Spleen (tissue), 11 donors: ENCODE measurements at regions not wholly inside any gene's neighbourhood (a gene's known extent, or its start where the extent isn't known, plus 50 kb on each side); places are given as distances from the start of the nearest gene placed in this dataset.

Experiments used
- DNase-seq: peaks from one replicate; pipeline ENCODE4 v3.0.0-alpha.2; 2020
- H3K27ac ChIP-seq, 8 donors: fragments of 200-600 bp; sonication (generic) in 7 of 8; 1 replicate in 4 of 8; 2 replicates in 4 of 8; pipeline versions ENCODE4 v1.5.0 to v1.8.0; 2016 to 2021; ENCODE audit warnings: inconsistent platforms in 4 of 8, mild to moderate bottlenecking in 4 of 8, moderate library complexity in 1 of 8
- H3K27me3 ChIP-seq, 7 donors: fragments of 200-600 bp; sonication (generic) in 6 of 7; replicated peaks in 1 of 7; 1 replicate in 4 of 7; 2 replicates in 3 of 7; pipeline versions ENCODE4 v1.5.0 to v1.8.0; 2016 to 2021; ENCODE audit warnings: inconsistent platforms in 3 of 7, mild to moderate bottlenecking in 1 of 7
- H3K36me3 ChIP-seq, 6 donors: fragments of 200-600 bp; sonication (generic) in 5 of 6; 1 replicate in 4 of 6; 2 replicates in 2 of 6; pipeline versions ENCODE4 v1.5.0 to v1.8.0; 2016 to 2021; ENCODE audit warnings: inconsistent platforms in 2 of 6
- H3K4me1 ChIP-seq, 6 donors: fragments of 200-600 bp; sonication (generic) in 5 of 6; 1 replicate in 3 of 6; 2 replicates in 3 of 6; pipeline versions ENCODE4 v1.5.0 to v1.8.0; 2016 to 2021; ENCODE audit warnings: inconsistent platforms in 3 of 6
- H3K4me3 ChIP-seq, 8 donors: fragments of 200-600 bp; sonication (generic) in 7 of 8; 1 replicate in 4 of 8; 2 replicates in 4 of 8; pipeline versions ENCODE4 v1.5.0 to v1.8.0; 2016 to 2021; ENCODE audit warnings: inconsistent platforms in 4 of 8, mild to moderate bottlenecking in 4 of 8, moderate library complexity in 2 of 8
- H3K9me3 ChIP-seq, 8 donors: fragments of 200-600 bp; sonication (generic) in 7 of 8; 1 replicate in 4 of 8; 2 replicates in 4 of 8; pipeline versions ENCODE4 v1.5.0 to v1.8.0; 2016 to 2021; ENCODE audit warnings: inconsistent platforms in 4 of 8
- CTCF ChIP-seq, 11 experiments: fragments of 200-600 bp in 7 of 11; fragments of 450-650 bp in 4 of 11; sonication (generic) in 4 of 11; IDR thresholded peaks in 8 of 11; conservative IDR thresholded peaks in 3 of 11; 1 replicate in 7 of 11; 2 replicates in 4 of 11; pipeline versions ENCODE4 v1.4.0 to v1.8.0; 2016 to 2021; ENCODE audit warnings: antibody characterized with exemption in 11 of 11, inconsistent platforms in 4 of 11, mild to moderate bottlenecking in 1 of 11
- POLR2A ChIP-seq, 3 donors: fragments of 450-650 bp; IDR thresholded peaks; one replicate each; pipeline ENCODE4 v1.5.1; 2017; ENCODE audit warnings: antibody characterized with exemption in 3 of 3, mild to moderate bottlenecking in 1 of 3
- POLR2AphosphoS5 ChIP-seq, 3 donors: sonication (generic); formaldehyde crosslinking; IDR thresholded peaks; one replicate each; pipeline ENCODE4 v1.5.1; 2017; ENCODE audit warnings: antibody characterized with exemption in 3 of 3
- WGBS, 5 donors: extraction: QIAGEN DNeasy Blood & Tissue Kit in 3 of 5; methylation state at CpG; one replicate each; pipeline versions ENCODE4 v1.1.5 to v1.1.7; 2013 to 2018; 5-methylcytosine and 5-hydroxymethylcytosine counted together
- intact Hi-C: fragments of 100-400 bp; cut with DNase I; formaldehyde crosslinking; loops from one replicate; pipeline ENCODE4 v1.15.0; 2023; ENCODE audit warnings: low total_unique reads
- donor health status: healthy with polysubstance abuse.
- donor health status: DM: no; HTN: no; CAD: no; lungs with moderate emphysema.
- donor health status: DM: no; HTN: no; CAD: no.
- donor health status: Bipolar disorder and iron deficiency.
- donor health status: healthy.
- donor health status: DM: no; HTN: no; CAD: no.
- donor health status: DM: yes; HTN: yes; CAD: no.

DNA sequence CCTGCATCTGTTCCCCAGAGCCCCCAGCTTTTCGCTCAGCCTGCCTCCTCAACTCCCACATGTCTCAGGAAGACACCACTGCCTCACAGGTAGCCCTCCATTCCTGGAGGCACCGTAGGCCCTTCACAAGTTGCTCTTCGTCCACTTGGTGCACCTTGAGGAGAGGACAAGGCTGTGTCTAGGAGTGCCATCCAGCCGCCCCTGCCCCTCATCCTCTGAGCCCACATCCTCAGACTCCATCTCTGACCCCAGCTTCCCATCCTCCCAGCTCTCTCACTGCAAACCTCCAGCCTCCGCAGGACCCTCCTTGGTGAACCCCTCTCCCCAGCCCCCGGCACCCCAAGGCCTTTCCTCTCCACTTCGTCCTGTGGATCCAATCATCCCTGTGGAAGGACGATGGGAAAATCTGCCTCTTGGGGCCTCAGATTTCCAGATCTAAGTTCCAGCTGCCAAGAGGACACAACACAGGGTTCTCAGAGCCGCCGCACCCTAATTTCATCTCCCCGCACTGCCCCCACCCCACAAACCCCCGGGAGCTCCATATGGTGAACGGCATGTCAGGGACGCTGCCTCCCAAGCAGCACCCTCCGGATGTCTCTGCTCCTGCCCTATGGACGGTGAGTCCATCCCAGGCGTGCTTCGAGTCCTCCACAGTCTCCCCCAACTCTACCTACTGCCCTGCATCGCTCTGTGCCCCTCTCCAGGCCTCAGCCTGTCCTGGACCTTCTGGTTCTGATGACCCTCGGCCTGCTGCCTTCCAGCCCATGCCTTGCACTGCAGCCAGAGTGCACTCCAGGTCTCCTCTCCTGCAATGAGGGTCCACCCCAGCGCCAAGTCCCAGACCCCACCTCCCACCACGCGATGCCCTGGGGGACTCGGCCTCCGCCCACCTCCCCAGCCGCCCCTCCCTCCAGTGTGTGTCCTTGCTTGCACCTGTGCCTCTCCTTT is 314.1 kb upstream of the DIO3 start:
- peak; percentile 69 for DNase-seq
- TF ChIP-seq CTCF (IDR thresholded peaks at IDR 0.05 in 8 of 11, conservative IDR thresholded peaks at IDR 0.05 in 3 of 11) (no peak), POLR2AphosphoS5 (IDR thresholded peaks at IDR 0.05) (no peak), POLR2A (IDR thresholded peaks at IDR 0.05) (no peak)

GRCh38 chr14:101247842-101248725 is 313.2 kb upstream of the DIO3 start:
- H3K27ac ChIP-seq, result no peak overlapping the region
- no peaks in the 10 kb centered on the region for H3K4me1 ChIP-seq
- TF ChIP-seq POLR2AphosphoS5 (IDR thresholded peaks at IDR 0.05), result no peak
- TF ChIP-seq CTCF (IDR thresholded peaks at IDR 0.05 in 8 of 11, conservative IDR thresholded peaks at IDR 0.05 in 3 of 11), result no peak
- TF ChIP-seq POLR2A (IDR thresholded peaks at IDR 0.05), result no peak
- intact Hi-C loops, result no loop called here
- DNase-seq, result peak; percentile 36
- no peaks in the 10 kb centered on the region for H3K9me3 ChIP-seq
- peaks cover 0 to 56% (median 0%) of the 10 kb centered on the region in 7 donors for H3K27me3 ChIP-seq
- H3K36me3 ChIP-seq, result no peaks in the 10 kb centered on the region
- WGBS, 5 donors, result 82 to 89% (median 87%) methylated on average over 15 to 17 of the region's 17 CpGs
- no peak overlapping the region for H3K4me3 ChIP-seq

More for the DNA sequence above, 314.1 kb upstream of the DIO3 start:
- Histone ChIP-seq H3K9me3 (no peaks in the 10 kb centered on the region), H3K27me3 (peaks cover 0 to 59% (median 0%) of the 10 kb centered on the region in 7 donors), H3K4me1 (no peaks in the 10 kb centered on the region), H3K4me3 (no peak overlapping the region), H3K27ac (no peak overlapping the region), H3K36me3 (no peaks in the 10 kb centered on the region)
- intact Hi-C loops, result no loop called here
- 89 to 95% (median 91%) methylated on average over 26 of the region's 26 CpGs for WGBS, 5 donors

- intact Hi-C loops, result no loop called here
- no peak for TF ChIP-seq POLR2A (IDR thresholded peaks at IDR 0.05)
- peak; percentile 69 for DNase-seq
- Histone ChIP-seq H3K4me3 (no peak overlapping the region), H3K36me3 (no peaks in the 10 kb centered on the region), H3K9me3 (no peaks in the 10 kb centered on the region), H3K27me3 (peaks cover 0 to 54% (median 0%) of the 10 kb centered on the region in 7 donors), H3K27ac (no peak overlapping the region), H3K4me1 (no peaks in the 10 kb centered on the region)
- 76 to 89% (median 87%) methylated on average over 13 to 18 of the region's 18 CpGs for WGBS, 5 donors
These were observed 312.2 kb upstream of the DIO3 start for GRCh38 chr14:101248840-101249675.

DNA sequence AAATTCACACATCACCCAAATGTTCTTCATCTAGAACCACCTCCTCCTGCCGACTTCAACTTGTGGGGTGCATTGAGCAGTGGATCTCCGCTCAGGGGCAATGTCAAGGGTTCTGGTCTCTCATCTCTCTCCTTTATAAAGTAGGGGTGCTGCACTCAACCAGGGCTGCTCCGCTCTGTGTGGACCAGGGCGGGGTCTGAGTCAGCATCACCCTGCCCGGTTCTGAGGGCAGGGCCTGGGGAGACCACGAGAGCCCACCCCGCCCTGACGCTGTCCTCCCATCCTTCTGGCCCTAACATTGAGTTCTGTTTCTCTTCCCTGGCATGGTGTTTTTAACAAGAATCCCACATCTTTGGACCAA is 311.6 kb upstream of the DIO3 start:
- peaks cover 0 to 54% (median 0%) of the 10 kb centered on the region in 7 donors for H3K27me3 ChIP-seq
- intact Hi-C loops, result no loop called here
- no peak for TF ChIP-seq POLR2A (IDR thresholded peaks at IDR 0.05)
- TF ChIP-seq POLR2AphosphoS5 (IDR thresholded peaks at IDR 0.05), result no peak
- no peak for TF ChIP-seq CTCF (IDR thresholded peaks at IDR 0.05 in 8 of 11, conservative IDR thresholded peaks at IDR 0.05 in 3 of 11)
- H3K27ac ChIP-seq, result no peak overlapping the region
- WGBS, 5 donors, result 83 to 94% (median 89%) methylated on average over 8 of the region's 8 CpGs
- H3K36me3 ChIP-seq, result no peaks in the 10 kb centered on the region
- H3K4me1 ChIP-seq, result no peaks in the 10 kb centered on the region
- no peak overlapping the region for H3K4me3 ChIP-seq
- H3K9me3 ChIP-seq, result no peaks in the 10 kb centered on the region
- DNase-seq, result peak; percentile 45
